ENCODE measurements at regions not wholly inside any gene's neighbourhood (a gene's known extent, or its start where the extent isn't known, plus 50 kb on each side); places are given as distances from the start of the nearest gene placed in this dataset.

- H3K27ac Mint-ChIP-seq (ENCODE audit: unreplicated experiment) = no peak overlapping the region
- peaks cover 17% of the 10 kb centered on the region for H3K9me3 Mint-ChIP-seq (ENCODE audit: low read depth)
Measured at GRCh38 chr7:32330602-32331001, 159.6 kb downstream of the LSM5 start.

DNA sequence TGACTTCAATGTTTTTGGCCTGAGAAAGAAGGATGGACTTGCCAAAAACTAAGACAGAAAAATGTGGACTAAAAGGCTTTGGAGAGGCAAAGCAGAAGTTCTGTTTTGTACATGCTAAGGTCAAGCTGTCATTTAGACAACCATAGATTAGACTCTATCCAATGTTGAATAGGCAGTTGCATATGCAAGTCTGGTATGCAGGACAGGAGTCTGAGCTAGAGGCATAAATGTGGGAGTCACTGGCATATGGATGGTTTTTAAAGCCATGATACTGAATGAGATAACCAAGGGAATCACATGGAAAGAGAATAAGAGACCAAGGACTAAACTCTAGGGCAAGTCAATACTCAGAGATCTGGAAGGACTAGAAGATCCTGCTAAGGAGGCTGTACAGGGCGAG is 164.1 kb downstream of the LSM5 start:
- no peaks in the 10 kb centered on the region for H3K4me1 Mint-ChIP-seq (ENCODE audit: low read depth)
- H3K27me3 Mint-ChIP-seq (ENCODE audit: low read depth) = peaks cover 13% of the 10 kb centered on the region
- no peak overlapping the region for H3K4me3 Mint-ChIP-seq (ENCODE audit: unreplicated experiment)
- TF ChIP-seq, protein P1, sequence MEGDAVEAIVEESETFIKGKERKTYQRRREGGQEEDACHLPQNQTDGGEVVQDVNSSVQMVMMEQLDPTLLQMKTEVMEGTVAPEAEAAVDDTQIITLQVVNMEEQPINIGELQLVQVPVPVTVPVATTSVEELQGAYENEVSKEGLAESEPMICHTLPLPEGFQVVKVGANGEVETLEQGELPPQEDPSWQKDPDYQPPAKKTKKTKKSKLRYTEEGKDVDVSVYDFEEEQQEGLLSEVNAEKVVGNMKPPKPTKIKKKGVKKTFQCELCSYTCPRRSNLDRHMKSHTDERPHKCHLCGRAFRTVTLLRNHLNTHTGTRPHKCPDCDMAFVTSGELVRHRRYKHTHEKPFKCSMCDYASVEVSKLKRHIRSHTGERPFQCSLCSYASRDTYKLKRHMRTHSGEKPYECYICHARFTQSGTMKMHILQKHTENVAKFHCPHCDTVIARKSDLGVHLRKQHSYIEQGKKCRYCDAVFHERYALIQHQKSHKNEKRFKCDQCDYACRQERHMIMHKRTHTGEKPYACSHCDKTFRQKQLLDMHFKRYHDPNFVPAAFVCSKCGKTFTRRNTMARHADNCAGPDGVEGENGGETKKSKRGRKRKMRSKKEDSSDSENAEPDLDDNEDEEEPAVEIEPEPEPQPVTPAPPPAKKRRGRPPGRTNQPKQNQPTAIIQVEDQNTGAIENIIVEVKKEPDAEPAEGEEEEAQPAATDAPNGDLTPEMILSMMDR (IDR thresholded peaks at IDR 0.05) = no peak
- no peaks in the 10 kb centered on the region for H3K9me3 Mint-ChIP-seq (ENCODE audit: low read depth)
- H3K36me3 Mint-ChIP-seq (ENCODE audit: low read depth) = no peaks in the 10 kb centered on the region
- no peak for DNase-seq (ENCODE audit: low spot score)
- H3K27ac Mint-ChIP-seq (ENCODE audit: unreplicated experiment) = no peak overlapping the region

More at GRCh38 chr7:32330602-32331001, 159.6 kb downstream of the LSM5 start:
- TF ChIP-seq, protein P1 (IDR thresholded peaks at IDR 0.05) = no peak
- DNase-seq (ENCODE audit: low spot score) = no peak
- Mint-ChIP-seq H3K4me1 (ENCODE audit: low read depth) (no peaks in the 10 kb centered on the region), H3K36me3 (ENCODE audit: low read depth) (no peaks in the 10 kb centered on the region), H3K4me3 (ENCODE audit: unreplicated experiment) (no peak overlapping the region), H3K27me3 (ENCODE audit: low read depth) (peaks cover 8% of the 10 kb centered on the region)

GRCh38 chr7:32323712-32324111 is 166.5 kb downstream of the LSM5 start:
- Mint-ChIP-seq H3K9me3 (ENCODE audit: low read depth) (no peaks in the 10 kb centered on the region), H3K27me3 (ENCODE audit: low read depth) (peaks cover 22% of the 10 kb centered on the region), H3K4me1 (ENCODE audit: low read depth) (no peaks in the 10 kb centered on the region), H3K27ac (ENCODE audit: unreplicated experiment) (no peak overlapping the region), H3K36me3 (ENCODE audit: low read depth) (no peaks in the 10 kb centered on the region), H3K4me3 (ENCODE audit: unreplicated experiment) (no peak overlapping the region)
- TF ChIP-seq, protein P1 (IDR thresholded peaks at IDR 0.05) = no peak
- DNase-seq (ENCODE audit: low spot score) = no peak

GRCh38 chr7:32319012-32319382 is 171.2 kb downstream of the LSM5 start:
- Mint-ChIP-seq H3K4me3 (ENCODE audit: unreplicated experiment) (no peak overlapping the region), H3K27me3 (ENCODE audit: low read depth) (peaks cover 14% of the 10 kb centered on the region), H3K4me1 (ENCODE audit: low read depth) (peaks cover 8% of the 10 kb centered on the region), H3K9me3 (ENCODE audit: low read depth) (no peaks in the 10 kb centered on the region), H3K27ac (ENCODE audit: unreplicated experiment) (no peak overlapping the region), H3K36me3 (ENCODE audit: low read depth) (no peaks in the 10 kb centered on the region)
- TF ChIP-seq, protein P1 (IDR thresholded peaks at IDR 0.05) = no peak
- no peak for DNase-seq (ENCODE audit: low spot score)

GRCh38 chr7:32318300-32319011 is 171.7 kb downstream of the LSM5 start:
- TF ChIP-seq, protein P1 (IDR thresholded peaks at IDR 0.05) = no peak
- H3K27me3 Mint-ChIP-seq (ENCODE audit: low read depth) = peaks cover 14% of the 10 kb centered on the region
- H3K9me3 Mint-ChIP-seq (ENCODE audit: low read depth) = no peaks in the 10 kb centered on the region

More at GRCh38 chr7:32318300-32319011, 171.7 kb downstream of the LSM5 start:
- H3K4me1 Mint-ChIP-seq (ENCODE audit: low read depth) = peaks cover 8% of the 10 kb centered on the region
- H3K4me3 Mint-ChIP-seq (ENCODE audit: unreplicated experiment) = no peak overlapping the region
- no peaks in the 10 kb centered on the region for H3K36me3 Mint-ChIP-seq (ENCODE audit: low read depth)
- no peak overlapping the region for H3K27ac Mint-ChIP-seq (ENCODE audit: unreplicated experiment)
- DNase-seq (ENCODE audit: low spot score) = no peak
